ENCODE measurements at regions not wholly inside any gene's neighbourhood (a gene's known extent, or its start where the extent isn't known, plus 50 kb on each side); places are given as distances from the start of the nearest gene placed in this dataset.

DNA sequence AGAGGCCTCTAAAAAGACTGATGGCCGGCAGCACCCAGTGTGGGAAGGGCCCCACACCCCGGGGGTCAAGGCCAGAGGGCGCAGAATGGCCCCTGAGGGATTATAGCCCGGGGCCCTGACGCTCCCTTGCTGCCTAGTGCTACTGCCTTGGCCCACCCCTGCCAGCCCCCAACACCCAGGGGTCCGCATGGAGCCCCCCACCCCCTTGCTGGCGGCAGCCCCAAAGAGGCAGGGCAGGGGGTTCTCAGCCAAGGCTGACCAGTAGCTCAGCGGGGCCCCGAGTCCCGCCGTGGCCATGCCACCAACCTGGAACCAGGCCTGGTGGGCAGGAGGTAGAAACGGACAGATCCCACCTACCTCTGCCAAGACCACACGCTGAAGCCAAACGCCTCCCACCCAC is 73.1 kb upstream of the FBRSL1 start:
- Histone ChIP-seq H3K4me1 (ENCODE audit: insufficient read depth, low read length) (no peaks in the 10 kb centered on the region), H3K9me3 (ENCODE audit: control insufficient read depth, insufficient read depth, low read length) (no peaks in the 10 kb centered on the region), H3K36me3 (ENCODE audit: insufficient read depth, low read length) (no peaks in the 10 kb centered on the region), H3K9ac (ENCODE audit: low read depth, low read length) (no peak overlapping the region)

DNA sequence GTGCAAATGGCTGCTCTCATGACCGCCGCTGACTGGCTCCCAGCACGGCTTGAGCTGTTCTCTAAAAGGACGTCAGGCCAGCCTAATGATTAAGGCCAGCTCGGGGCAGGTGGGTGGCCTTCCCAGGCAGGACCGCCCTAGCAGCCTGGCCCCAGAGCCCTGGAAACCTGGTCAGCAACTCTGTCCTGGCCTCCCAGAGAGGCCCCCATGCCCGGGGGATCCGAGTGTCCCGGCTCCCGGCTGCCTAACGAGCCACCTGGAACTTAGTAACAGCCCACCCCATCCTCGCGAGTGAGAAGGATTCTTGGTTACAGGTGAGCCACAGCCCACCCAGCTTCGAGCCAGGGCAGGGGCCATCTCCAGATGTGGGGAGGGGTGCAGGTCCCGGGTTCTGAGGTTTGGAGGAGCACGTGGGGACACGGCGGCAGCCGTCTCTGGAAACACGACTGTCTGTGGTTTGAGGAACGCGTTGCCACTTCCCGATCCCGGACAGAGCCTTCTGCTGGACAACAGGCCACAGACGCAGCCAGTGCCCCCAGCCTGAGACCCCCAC is 73.8 kb upstream of the FBRSL1 start:
- Histone ChIP-seq H3K4me1 (ENCODE audit: insufficient read depth, low read length) (no peaks in the 10 kb centered on the region), H3K36me3 (ENCODE audit: insufficient read depth, low read length) (no peaks in the 10 kb centered on the region), H3K9me3 (ENCODE audit: control insufficient read depth, insufficient read depth, low read length) (no peaks in the 10 kb centered on the region), H3K9ac (ENCODE audit: low read depth, low read length) (no peak overlapping the region)

DNA sequence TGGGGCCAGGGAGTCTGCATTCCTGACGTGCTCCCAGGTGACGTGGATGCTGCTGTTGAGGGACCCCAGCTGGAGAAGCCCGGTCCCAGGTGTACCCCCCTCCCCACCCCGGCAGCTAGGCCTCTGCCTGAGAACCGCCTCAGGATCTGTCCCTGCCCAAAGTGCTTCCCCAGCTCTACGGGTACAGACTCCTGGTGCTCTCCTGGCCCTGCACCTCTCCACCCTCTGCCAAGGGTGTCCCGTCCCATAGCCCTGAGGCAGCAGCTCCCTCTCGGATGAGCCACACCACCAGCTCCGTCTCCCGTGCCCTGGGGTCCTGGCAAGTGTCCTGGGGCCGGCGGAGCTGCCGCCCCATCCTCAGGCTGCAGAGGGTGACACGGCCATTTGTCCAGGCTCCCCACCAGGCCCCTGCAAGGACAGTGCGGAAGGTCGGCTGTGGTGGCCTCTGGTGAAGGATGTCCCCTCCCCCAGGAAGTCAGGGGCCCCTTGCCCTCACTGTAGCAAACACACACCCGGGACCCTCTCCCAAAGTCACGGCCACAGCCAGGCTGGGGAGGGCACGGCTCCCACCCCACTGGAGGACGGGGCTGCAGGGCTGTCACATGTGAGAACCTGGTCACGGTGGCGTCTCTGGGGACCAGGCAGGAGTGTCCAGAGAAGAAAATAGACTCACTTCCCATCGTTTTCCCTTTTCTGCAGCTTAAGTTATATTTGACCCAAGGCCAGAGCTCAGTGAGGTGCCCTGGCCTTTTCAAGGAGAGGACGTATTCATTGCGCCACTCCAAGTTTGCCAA is 74.4 kb upstream of the FBRSL1 start:
- no peaks in the 10 kb centered on the region for H3K4me1 ChIP-seq (ENCODE audit: insufficient read depth, low read length)
- no peak overlapping the region for H3K9ac ChIP-seq (ENCODE audit: low read depth, low read length)
- no peaks in the 10 kb centered on the region for H3K36me3 ChIP-seq (ENCODE audit: insufficient read depth, low read length)
- H3K9me3 ChIP-seq (ENCODE audit: control insufficient read depth, insufficient read depth, low read length): no peaks in the 10 kb centered on the region

DNA sequence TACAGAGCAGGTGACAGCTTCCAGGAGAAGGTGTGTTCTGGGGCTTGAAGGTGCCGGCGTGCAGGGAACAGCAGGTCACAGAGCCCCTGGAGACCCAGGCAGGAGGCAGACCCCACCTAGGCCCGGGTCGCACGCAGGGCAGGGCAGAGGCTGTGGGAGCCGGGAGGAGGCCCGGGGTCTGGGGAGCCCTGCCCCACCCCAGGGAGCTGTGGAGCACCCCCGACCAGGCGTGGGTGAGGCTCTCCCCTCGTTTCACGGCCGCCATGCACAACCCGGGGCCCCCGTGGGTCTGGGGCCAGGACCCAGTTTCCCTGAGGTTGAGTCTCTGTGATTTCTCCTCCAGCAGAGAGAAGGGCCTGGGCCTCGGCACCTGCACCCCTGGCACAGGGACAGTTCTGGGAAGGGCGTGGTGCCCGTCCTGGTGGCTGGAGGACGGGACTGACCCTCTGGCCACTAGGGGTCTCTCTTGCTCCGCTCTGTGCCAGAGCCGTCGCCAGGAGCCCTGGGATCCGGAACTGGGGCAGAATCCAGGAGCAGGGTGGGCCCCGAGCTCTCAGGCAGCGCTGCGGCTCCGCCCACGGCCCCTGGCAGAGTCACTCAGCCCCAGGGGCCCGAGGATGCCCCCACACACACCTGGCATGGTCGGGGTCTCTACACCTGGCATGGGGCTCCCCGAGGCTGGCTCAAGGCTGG is 75.2 kb upstream of the FBRSL1 start:
- Histone ChIP-seq H3K4me1 (ENCODE audit: insufficient read depth, low read length) (no peaks in the 10 kb centered on the region), H3K9ac (ENCODE audit: low read depth, low read length) (no peak overlapping the region), H3K9me3 (ENCODE audit: control insufficient read depth, insufficient read depth, low read length) (no peaks in the 10 kb centered on the region), H3K36me3 (ENCODE audit: insufficient read depth, low read length) (no peaks in the 10 kb centered on the region)

DNA sequence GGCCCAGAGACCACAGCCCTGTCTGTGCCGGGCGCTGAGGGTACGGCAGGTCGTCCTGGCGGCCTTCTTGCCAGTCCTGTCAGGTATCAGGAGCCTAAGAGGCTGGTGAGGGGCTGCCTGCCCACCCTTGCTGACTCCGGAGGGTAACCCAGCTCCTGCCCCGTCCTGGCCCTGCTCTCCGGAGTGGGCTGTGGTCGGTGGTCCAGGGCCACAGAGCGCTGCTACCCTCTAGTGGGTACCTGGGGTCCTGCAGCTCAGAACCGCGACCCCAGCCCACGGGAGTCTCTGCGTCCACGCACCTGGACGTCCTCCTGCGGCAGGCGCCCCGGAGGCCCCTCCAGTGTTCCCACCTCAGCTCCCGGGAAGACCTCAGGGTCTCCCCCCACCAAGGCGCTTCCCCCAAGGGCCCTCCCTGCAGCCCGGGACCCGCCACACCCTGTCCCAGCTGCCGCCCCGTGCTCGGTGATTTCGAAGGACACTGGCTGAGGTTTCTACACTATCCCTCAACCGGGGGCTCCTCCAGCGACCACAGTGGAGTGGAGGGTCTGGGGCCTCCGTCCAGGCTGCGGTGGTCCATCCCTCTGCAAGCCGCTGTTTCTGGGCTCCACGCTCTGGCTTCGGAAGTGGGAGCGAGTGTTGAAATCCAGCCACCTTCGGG is 75.9 kb upstream of the FBRSL1 start:
- H3K36me3 ChIP-seq (ENCODE audit: insufficient read depth, low read length): no peaks in the 10 kb centered on the region
- no peaks in the 10 kb centered on the region for H3K9me3 ChIP-seq (ENCODE audit: control insufficient read depth, insufficient read depth, low read length)
- H3K4me1 ChIP-seq (ENCODE audit: insufficient read depth, low read length): no peaks in the 10 kb centered on the region
- H3K9ac ChIP-seq (ENCODE audit: low read depth, low read length): no peak overlapping the region

DNA sequence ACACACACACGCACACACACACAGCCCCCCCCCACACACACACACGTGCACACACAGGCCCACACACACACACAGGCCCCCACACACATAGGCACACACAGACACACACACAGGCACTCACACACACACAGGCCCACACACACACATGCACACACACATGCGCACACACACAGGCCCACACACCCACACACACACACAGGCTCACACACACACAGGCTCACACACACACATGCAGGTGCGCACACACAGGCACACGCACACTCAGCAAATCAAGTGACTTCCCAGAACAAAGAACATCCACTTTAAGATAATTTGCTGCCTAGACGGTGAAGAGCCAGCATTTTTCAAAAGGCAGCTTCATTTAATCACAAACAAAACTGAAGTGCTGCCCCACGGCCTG is 78.5 kb upstream of the FBRSL1 start:
- H3K4me1 ChIP-seq (ENCODE audit: insufficient read depth, low read length): no peaks in the 10 kb centered on the region
- no peaks in the 10 kb centered on the region for H3K36me3 ChIP-seq (ENCODE audit: insufficient read depth, low read length)
- no peaks in the 10 kb centered on the region for H3K9me3 ChIP-seq (ENCODE audit: control insufficient read depth, insufficient read depth, low read length)
- H3K9ac ChIP-seq (ENCODE audit: low read depth, low read length): no peak overlapping the region

DNA sequence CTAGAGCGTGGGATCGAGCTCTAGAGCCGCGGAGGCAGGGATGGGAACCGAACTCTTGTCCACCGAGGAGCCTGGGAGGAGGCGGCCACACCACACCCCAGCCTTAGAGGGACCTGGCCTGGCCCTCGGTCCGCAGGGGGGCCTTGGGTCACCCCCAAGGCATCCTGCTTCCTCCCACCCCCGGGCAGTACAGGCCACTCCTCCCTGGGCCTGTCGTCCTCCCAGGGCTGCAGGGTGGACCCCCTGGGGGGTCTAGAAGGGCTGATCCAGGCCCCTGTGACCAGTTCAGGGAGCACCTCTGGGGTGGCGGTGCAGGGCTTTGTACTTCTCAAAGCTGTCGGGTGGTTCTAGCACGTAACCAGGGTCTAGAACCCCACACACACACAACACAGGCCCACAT is 79.1 kb upstream of the FBRSL1 start:
- H3K9me3 ChIP-seq (ENCODE audit: control insufficient read depth, insufficient read depth, low read length): no peaks in the 10 kb centered on the region
- no peak overlapping the region for H3K9ac ChIP-seq (ENCODE audit: low read depth, low read length)
- no peaks in the 10 kb centered on the region for H3K36me3 ChIP-seq (ENCODE audit: insufficient read depth, low read length)
- H3K4me1 ChIP-seq (ENCODE audit: insufficient read depth, low read length): no peaks in the 10 kb centered on the region

DNA sequence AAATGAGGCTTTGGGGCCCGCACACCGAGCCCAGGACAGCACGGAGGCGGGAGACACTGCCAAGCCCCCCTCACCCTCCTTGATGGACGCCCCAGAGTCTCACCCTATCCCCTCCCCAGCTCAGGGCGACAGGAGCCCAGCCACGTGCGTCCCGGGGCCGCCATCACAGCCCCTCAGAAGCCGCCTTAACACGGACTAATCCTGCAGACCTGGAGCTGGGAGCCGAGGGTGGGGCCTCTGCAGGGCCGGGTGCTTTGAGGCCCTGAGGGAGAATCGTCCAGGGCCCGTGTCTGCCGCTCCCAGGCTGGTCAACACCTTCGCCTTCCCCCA is 79.7 kb upstream of the FBRSL1 start:
- Histone ChIP-seq H3K4me1 (ENCODE audit: insufficient read depth, low read length) (no peaks in the 10 kb centered on the region), H3K9ac (ENCODE audit: low read depth, low read length) (no peak overlapping the region), H3K36me3 (ENCODE audit: insufficient read depth, low read length) (no peaks in the 10 kb centered on the region), H3K9me3 (ENCODE audit: control insufficient read depth, insufficient read depth, low read length) (no peaks in the 10 kb centered on the region)

DNA sequence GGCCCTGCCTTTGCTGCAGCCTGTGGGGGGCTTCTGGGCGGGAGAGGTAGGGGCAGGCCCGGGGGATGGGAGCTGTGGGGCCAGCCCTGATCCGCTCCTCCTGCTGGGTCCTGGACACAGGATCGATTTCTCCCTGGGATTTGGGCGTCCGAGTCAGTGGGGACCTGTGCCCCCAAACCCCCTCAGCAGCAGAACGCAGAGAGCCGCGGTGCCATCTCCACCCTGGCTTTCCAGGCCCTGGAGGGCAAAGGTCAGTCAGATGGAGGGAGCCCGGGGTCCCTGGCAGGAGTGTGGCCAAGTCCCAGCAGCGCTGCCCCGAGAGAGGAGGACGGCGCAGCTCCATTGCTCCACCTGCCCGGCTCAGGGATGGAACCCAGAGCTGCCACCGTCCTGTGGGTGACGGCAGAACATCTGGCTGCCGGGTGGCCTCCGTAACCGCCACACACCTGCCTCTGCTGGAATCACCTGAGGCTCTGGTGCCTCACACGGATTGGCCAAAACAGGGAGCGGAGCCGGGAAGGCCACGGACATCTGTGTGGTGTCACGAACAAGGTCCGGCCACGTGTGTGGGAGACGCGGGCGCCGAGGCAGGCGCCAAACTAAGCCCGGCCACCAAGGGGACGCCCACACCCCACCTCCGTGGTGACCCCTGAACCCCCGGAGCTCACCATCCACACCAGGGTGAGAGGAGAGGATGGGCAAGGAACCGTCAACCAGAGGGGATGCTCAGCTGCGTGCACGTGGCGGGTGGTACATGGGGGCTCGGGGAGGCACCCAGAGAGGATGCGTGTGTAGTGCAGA is 80.3 kb upstream of the FBRSL1 start:
- Histone ChIP-seq H3K36me3 (ENCODE audit: insufficient read depth, low read length) (no peaks in the 10 kb centered on the region), H3K9me3 (ENCODE audit: control insufficient read depth, insufficient read depth, low read length) (no peaks in the 10 kb centered on the region), H3K9ac (ENCODE audit: low read depth, low read length) (no peak overlapping the region), H3K4me1 (ENCODE audit: insufficient read depth, low read length) (no peaks in the 10 kb centered on the region)

DNA sequence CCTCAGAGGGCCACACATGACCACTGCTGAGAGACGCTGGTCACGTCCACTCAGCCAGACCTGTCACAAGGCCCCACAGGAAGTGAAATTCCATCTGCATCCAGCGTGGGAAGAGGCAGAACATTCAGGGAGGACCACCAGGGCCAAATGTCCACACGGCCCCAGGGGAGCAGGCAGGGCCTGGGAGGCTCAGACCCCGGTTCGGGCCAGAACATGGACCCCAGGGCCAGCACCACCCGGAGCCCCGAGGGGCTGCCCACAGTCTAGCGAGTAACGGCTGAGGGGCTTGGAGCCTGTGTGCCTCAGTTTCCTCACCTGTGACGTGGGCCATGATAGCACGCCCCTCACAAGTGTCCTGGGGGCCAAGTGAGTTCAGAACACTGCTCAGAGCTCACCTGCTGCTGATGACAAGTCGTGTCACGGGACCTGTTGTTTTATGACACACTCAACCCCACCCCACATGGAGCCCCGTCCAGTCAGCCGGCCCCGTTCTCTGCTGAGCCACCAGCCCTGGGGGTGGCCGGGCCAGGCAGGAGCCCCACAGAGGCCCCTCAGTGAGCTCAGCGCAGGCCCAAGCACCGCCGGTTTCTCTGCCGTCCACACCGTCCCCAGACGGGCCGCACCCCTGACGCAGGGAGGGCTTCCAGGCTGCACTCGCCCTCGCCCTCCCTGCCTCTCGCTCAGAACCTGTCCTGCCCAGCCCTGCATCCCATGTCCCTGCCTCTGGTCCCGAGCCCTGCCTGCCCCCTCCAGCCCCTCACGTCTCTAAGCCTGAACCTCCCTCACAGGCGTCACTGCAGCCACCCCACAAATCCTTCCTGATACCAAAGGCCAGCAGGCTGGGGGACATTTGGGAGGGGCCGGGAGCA is 79.5 kb upstream of the GALNT9 start:
- Histone ChIP-seq H3K9ac (ENCODE audit: low read depth, low read length) (no peak overlapping the region), H3K36me3 (ENCODE audit: insufficient read depth, low read length) (no peaks in the 10 kb centered on the region), H3K9me3 (ENCODE audit: control insufficient read depth, insufficient read depth, low read length) (no peaks in the 10 kb centered on the region), H3K4me1 (ENCODE audit: insufficient read depth, low read length) (no peaks in the 10 kb centered on the region)

DNA sequence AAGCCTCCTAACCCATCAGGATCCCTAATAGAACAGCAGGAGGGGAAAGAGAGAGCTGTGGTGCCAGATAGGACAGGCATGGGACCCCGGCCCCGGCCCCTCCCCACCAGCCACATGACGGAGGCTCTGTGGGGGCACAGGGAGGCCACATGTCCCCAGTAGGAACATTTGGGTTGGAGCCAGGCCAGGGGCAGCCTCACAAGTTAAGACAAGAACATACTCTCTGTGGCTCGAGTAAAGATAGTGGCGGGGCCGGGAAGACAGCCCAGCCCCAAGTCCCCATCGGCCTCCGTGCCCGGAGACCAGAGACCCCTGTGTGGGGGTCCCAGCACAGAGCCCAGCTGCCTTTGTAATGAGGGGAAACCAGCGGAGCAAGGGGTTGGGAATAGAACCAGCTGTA is 78.6 kb upstream of the GALNT9 start:
- Histone ChIP-seq H3K36me3 (ENCODE audit: insufficient read depth, low read length) (no peaks in the 10 kb centered on the region), H3K9me3 (ENCODE audit: control insufficient read depth, insufficient read depth, low read length) (no peaks in the 10 kb centered on the region), H3K4me1 (ENCODE audit: insufficient read depth, low read length) (no peaks in the 10 kb centered on the region)

DNA sequence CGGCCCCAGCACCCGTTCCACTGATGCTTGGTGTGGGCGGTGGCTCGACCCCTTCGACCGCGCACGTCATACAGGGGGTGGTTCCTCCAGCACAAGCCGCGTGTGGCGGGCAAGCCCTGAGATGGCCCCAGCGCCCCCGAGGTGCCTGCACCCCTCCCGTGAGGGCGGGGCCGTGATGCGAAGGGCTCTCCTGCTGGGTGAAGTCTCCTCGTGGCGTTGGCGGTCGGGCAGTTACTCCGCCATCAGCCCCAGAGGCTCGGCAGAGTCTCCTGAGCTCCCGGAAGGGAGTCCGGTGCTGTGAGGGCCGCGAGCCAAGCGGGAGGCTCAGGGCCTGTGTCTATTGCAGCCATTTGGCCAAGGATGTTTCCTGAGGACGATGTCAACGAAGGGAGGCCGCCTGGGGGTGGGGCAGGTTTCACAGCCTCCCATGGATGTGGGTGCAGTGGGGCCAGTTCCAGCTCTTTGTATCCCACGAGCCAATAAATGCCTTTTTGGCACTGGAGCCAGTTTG is 78.1 kb upstream of the GALNT9 start:
- no peak overlapping the region for H3K9ac ChIP-seq (ENCODE audit: low read depth, low read length)
- no peaks in the 10 kb centered on the region for H3K9me3 ChIP-seq (ENCODE audit: control insufficient read depth, insufficient read depth, low read length)
- no peaks in the 10 kb centered on the region for H3K36me3 ChIP-seq (ENCODE audit: insufficient read depth, low read length)
- no peaks in the 10 kb centered on the region for H3K4me1 ChIP-seq (ENCODE audit: insufficient read depth, low read length)

More for the DNA sequence above, 78.6 kb upstream of the GALNT9 start:
- no peak overlapping the region for H3K9ac ChIP-seq (ENCODE audit: low read depth, low read length)
